Kidney glomerular epithelial cell (primary cell): ENCODE measurements at regions not wholly inside any gene's neighbourhood (a gene's known extent, or its start where the extent isn't known, plus 50 kb on each side); places are given as distances from the start of the nearest gene placed in this dataset.

ENCODE experiments used
- DNase-seq: peaks from one replicate; lab custom pipeline; 2025; lab: John Stamatoyannopoulos, UW

GRCh38 chr4:14631806-14632440 lies 370.4 kb upstream of the CPEB2 start:
- no peak for DNase-seq

GRCh38 chr4:14636563-14636962 lies 365.7 kb upstream of the CPEB2 start:
- DNase-seq, result no peak

- DNase-seq, result no peak
These were observed 361.8 kb upstream of the CPEB2 start for GRCh38 chr4:14640476-14640875.

- DNase-seq, result no peak
These were observed 360.4 kb upstream of the CPEB2 start for GRCh38 chr4:14641871-14642270.

GRCh38 chr4:14644580-14645282 lies 357.6 kb upstream of the CPEB2 start:
- DNase-seq, result no peak

DNA sequence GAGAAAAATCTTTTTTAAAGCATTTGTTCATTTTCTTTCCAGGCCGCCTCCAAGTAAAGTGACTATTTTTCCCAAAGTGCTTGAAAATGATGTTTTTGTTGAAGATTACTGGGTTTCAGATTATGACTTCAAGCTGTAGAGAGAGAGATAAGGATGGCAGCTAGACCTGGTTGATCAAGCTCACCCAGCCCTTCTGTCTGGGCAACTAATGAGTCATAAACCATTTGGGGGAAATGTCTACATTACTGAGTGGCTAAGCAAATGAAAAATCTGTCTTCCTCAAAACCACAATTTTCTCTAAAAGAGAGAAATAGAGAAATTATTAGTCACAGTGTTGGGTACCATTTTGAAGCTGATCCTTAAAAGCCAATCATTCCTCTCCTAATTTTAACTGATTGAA lies 355.4 kb upstream of the CPEB2 start:
- DNase-seq, result no peak

GRCh38 chr4:14650127-14650526 lies 352.2 kb upstream of the CPEB2 start:
- no peak for DNase-seq

- DNase-seq, result no peak
These were observed 349.8 kb upstream of the CPEB2 start for GRCh38 chr4:14652522-14652921.

- DNase-seq, result no peak
These were observed 348.9 kb upstream of the CPEB2 start for GRCh38 chr4:14653338-14653737.

DNA sequence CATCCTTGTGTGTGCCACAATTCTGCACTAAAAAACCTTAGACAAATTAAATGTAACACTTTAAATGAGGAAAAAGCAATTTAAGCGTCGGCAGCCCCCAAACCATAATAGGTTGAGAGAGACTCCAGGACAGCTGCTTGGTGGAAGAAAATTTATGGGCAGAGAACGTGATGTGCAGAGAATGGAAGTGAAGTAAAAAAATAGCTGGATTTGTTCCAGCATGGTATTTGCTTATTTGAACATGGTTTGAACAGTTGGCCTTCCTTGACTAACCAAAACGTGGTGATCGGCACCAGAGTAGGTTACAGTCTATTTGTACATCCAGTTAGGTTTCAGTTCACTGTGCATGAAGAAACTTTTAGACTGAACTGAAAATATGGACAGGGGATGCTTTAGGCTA lies 343.0 kb upstream of the CPEB2 start:
- DNase-seq, result no peak

GRCh38 chr4:14667624-14668151 lies 334.6 kb upstream of the CPEB2 start:
- no peak for DNase-seq

- DNase-seq, result no peak
These were observed 334.0 kb upstream of the CPEB2 start for GRCh38 chr4:14668296-14668695.

DNA sequence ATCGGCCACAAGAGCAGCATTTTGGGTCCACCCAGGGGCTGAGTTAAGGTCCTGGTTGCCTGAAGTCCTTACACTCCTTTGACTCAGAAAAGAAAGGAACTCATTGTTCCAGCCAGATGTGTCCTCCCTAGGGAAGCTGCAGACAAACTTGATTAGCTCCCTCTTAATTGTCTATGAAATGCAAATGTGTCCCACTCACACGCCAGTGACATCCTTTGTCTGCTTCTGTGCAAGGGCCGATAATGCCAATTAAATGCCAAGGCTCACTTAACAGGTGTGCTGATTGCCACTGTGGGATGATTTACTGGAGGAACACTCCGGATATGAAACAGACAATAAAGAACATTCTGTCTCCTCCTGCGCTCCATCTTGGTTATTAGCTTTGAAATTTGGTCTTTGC lies 332.9 kb upstream of the CPEB2 start:
- DNase-seq, result no peak

- no peak for DNase-seq
These were observed 331.1 kb upstream of the CPEB2 start for GRCh38 chr4:14671146-14671545.

- DNase-seq, result no peak
These were observed 326.8 kb upstream of the CPEB2 start for GRCh38 chr4:14675279-14675985.

- no peak for DNase-seq
These were observed 322.4 kb upstream of the CPEB2 start for GRCh38 chr4:14679906-14680305.

DNA sequence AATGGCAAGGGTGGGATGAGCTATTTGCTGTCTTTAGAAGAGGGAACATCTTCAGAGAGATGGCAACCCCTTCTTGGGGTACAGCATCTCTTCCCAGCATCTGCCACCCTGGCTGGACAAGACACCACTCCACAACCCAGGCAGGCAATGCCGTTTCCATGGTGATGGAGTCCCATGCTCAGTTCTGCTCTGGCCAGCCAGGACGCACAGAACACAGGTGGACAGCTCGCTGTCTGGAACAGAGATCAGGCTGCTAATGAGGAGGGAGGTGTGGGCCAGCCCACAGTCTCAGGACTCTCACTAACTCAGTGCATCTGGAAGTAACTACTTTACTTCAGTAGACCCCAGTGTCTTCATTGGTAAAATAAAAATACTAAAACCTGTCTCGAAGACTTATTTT lies 321.0 kb upstream of the CPEB2 start:
- DNase-seq, result no peak

DNA sequence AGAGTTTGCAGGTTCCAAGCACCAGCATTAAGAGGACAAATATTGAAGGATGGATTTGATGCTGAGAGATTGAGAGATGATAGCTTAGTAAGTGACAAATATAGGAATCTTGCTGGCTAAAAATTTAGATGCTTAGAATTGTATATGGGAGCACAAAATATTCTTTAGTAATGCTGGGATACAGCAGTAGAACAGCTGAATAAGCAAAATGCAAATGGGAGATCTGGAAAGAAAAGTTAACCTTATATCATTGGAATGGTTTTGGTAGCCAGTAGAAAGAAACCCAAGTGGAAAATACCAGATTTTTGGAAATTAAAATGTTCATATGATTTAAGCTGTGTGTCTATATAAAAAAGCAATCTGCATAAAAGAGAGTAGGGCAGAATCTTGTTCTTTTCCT lies 308.6 kb upstream of the CPEB2 start:
- no peak for DNase-seq

DNA sequence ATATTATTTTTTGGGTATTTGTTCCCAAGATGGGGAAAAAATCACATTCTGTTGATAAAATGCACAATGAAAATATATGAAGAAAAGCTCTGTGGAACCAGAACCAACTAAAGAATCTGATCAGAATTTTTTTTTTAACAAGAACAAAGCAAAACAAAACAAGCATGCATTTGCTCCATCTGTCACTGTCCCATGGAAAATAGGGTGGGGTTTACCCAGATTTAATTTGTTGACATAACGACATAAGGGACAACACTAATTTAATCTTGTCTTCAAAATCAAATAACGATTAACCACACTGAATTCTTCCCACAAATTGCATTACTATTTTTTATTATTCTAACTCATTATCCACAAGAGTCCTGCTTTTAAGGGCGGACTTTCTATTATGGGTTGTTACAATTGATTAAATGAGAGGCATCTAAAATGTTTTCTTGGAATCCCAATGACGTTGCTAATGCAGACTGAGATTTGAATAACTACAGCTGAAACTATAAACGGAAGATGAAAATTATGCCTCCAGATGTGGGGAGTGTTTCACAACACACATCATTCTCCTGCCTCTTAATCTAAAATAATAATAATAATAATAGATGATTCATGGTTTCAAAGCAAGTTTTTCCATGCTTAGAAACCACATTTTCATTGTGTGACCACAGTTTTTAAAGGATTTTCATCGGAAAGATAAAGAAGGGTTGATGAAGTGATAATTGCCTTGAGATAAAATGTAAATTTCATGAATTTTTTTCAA lies 307.0 kb upstream of the CPEB2 start:
- no peak for DNase-seq

DNA sequence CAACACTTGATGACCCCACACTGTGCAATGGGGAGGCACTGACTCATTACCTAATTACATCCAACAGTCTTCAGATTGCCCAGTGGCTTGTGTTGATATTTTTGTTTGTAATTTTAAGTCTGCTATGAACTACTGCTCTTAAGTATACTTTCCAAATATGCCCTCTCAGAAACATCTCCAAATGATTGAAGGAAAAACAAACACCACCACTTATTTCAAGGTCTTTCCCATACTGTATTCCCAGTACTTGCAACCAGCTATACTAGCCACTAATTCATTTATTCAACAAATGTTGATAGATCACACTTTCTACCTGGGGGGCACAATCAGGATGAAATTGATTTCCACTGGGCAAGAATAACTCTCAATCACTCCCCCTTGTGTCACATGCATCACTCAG lies 302.2 kb upstream of the CPEB2 start:
- no peak for DNase-seq

- DNase-seq, result no peak
These were observed 301.7 kb upstream of the CPEB2 start for GRCh38 chr4:14700544-14700943.

DNA sequence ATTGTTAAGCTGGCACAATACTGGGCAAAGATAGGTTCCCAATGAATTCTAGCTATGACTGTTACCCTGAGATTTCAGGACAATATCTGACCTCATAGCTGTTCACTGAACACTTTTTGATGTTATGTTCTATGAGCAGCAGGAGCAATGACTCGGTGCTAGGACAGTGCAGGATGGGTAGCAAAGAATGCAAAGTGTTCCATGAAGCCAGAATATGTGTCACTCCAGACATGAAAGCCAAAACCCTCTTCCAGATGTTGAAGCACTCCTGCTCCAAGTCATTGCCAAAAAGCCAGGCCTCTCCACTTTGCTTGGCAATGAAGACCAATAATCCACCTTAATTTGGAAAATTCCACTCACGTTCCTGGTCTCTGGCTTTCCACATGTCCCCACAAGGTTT lies 300.9 kb upstream of the CPEB2 start:
- no peak for DNase-seq
